ENCODE measurements at regions not wholly inside any gene's neighbourhood (a gene's known extent, or its start where the extent isn't known, plus 50 kb on each side); places are given as distances from the start of the nearest gene placed in this dataset.
"Not testable (repeated sequence)": the region's sequence is repeated elsewhere in the genome, so short reads cannot be mapped to it uniquely, and the experiment has no call there.

GRCh38 chr2:14996351-14997014 lies 364.0 kb downstream of the LRATD1 start:
- H3K4me3 ChIP-seq (ENCODE audit: low read depth, low read length) = no peak overlapping the region
- TF ChIP-seq CTCF (IDR thresholded peaks at IDR 0.05; ENCODE audit: insufficient read depth, low read length) = no peak
- no peak for DNase-seq (ENCODE audit: low read depth)

- H3K4me3 ChIP-seq (ENCODE audit: low read depth, low read length) = no peak overlapping the region
- no peak for TF ChIP-seq CTCF (IDR thresholded peaks at IDR 0.05; ENCODE audit: insufficient read depth, low read length)
- no peak for DNase-seq (ENCODE audit: low read depth)
Measured at GRCh38 chr2:14998546-14998945, 366.0 kb downstream of the LRATD1 start.

- DNase-seq (ENCODE audit: low read depth) = no peak
- no peak overlapping the region for H3K4me3 ChIP-seq (ENCODE audit: low read depth, low read length)
- TF ChIP-seq CTCF (IDR thresholded peaks at IDR 0.05; ENCODE audit: insufficient read depth, low read length) = no peak
Measured at GRCh38 chr2:14999114-14999661, 366.7 kb downstream of the LRATD1 start.

- DNase-seq (ENCODE audit: low read depth) = not testable (repeated sequence)
Measured at GRCh38 chr2:15002519-15002918, 370.0 kb downstream of the LRATD1 start.

GRCh38 chr2:15006667-15007066 lies 374.1 kb downstream of the LRATD1 start:
- TF ChIP-seq CTCF (IDR thresholded peaks at IDR 0.05; ENCODE audit: insufficient read depth, low read length) = no peak
- no peak overlapping the region for H3K4me3 ChIP-seq (ENCODE audit: low read depth, low read length)

More at GRCh38 chr2:15002519-15002918, 370.0 kb downstream of the LRATD1 start:
- H3K4me3 ChIP-seq (ENCODE audit: low read depth, low read length) = not testable (repeated sequence)

GRCh38 chr2:15009681-15010080 lies 377.2 kb downstream of the LRATD1 start:
- DNase-seq (ENCODE audit: low read depth) = no peak
- H3K4me3 ChIP-seq (ENCODE audit: low read depth, low read length) = no peak overlapping the region
- no peak for TF ChIP-seq CTCF (IDR thresholded peaks at IDR 0.05; ENCODE audit: insufficient read depth, low read length)

More at GRCh38 chr2:15006667-15007066, 374.1 kb downstream of the LRATD1 start:
- no peak for DNase-seq (ENCODE audit: low read depth)

- DNase-seq (ENCODE audit: low read depth) = no peak
- no peak for TF ChIP-seq CTCF (IDR thresholded peaks at IDR 0.05; ENCODE audit: insufficient read depth, low read length)
- H3K4me3 ChIP-seq (ENCODE audit: low read depth, low read length) = no peak overlapping the region
Measured at GRCh38 chr2:15010346-15010745, 377.8 kb downstream of the LRATD1 start.

All from fibroblast of the aortic adventitia (primary cell).